Anterior cingulate cortex (tissue), 58 donors: ENCODE measurements at regions not wholly inside any gene's neighbourhood (a gene's known extent, or its start where the extent isn't known, plus 50 kb on each side); places are given as distances from the start of the nearest gene placed in this dataset.

Source experiments
- DNase-seq, 58 donors: peaks; one replicate each; lab custom pipeline; 2025; lab: John Stamatoyannopoulos, UW

DNA sequence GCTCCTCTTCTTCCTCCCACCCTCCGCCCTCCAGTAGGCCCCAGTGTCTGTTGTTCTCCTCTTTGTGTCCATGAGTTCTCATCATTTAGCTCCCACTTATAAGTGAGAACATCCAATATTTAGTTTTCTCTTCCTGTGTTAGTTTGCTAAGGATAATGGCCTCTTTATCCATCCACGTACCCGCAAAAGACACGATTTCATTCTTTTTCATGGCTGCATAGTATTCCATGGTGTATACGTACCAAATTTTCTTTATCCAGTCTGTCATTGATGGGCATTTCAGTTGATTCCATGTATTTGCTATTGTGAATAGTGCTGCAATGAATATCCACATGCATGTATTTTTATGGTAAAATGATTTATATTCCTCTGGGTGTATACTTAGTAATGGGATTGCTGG lies 82.2 kb downstream of the COPS8 start:
- no peak for DNase-seq

DNA sequence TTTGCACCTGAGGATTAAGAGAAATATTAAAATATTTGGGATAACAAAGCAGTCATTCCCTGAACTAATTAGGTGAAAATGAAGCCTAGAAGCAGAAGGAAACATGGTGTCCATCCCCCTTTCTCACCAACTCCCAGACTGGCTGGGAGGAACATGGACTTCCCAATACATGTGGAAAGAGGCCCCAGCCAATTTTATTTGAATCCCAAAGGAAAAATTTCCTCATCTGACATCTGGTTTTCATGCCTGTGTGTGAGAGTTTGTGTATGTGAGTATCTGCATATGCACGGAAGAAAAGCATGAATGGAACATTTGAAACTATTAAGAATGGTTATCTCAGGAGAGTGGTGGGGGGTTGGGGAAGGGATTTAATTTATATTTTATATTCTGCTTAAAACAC lies 84.3 kb downstream of the COPS8 start:
- no peak for DNase-seq

DNA sequence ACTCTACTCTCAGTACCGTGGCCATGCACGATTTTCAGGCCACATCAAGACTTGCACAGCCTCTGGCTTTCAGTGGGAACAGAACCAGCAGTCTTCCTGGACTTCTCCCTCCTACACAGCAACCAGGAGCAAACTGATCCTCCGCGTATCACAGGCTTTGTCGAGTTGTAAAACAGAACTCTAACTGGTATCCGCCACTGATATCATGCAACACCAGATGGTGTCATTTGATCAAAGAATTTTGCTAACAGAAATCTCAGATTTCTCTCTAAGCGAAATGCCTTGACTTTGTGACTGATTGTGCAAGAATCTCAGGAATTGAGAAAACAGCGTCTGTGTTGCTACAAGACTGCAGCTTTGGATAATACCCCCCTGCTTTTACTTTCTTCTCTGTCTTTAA lies 85.7 kb downstream of the COPS8 start:
- peak in 3 of 58 donors; percentile 4 to 40 (median 22) for DNase-seq

DNA sequence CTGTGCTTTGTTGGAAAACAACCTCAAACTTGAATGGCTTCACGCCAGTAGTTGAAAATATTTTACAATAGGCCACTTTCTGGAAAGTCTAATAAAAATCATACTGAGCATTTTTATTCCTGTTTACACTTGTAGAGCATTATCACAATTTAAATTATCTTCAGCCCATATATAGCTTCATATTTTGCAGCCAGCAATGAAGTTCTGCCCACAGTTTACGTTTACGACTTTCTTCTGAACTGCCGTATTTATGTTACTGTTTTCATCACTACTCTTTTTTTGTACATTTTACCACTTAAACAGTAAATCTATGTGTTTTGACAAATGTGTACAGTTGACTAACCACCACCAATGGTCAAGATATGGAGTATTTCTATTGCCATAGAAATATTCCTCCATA lies 86.2 kb downstream of the COPS8 start:
- DNase-seq, result no peak

DNA sequence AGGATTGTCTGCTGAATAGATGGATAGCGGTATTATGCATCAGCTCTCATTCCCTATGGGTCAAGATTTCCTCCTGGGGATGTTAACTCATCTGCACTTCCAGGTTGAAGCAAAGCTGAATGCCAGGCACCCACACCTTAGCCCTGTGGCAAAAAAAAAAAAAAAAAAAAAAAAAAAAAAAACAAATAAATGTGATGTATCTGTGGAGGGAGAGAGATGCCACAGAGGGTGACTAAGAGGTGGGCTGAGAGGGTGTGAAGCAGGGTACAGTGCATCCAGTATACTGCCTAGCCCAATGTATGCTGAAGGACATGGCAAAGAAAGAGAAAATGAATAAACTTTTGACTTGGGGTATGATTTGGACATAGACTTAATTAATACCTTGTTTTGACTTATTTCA lies 91.4 kb downstream of the COPS8 start:
- DNase-seq, result no peak

DNA sequence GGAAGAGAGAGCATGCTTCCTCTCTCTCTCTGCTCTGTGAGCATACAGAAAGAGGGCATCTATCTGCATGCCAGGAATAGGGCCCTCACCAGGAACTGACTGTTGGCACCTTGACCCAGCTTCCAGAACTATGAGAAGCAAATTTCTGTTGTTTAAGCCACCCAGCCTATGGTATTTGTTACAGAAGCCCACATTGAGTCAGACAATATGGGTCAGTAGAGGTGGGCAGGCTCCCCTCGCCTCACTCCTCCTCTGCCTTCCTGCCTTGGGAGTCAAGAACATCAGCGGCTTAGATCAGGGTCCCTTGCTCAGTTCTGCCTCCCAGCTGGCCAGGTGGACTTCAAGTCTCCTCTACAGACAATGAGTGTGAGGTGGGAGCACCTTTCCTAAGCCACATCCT lies 92.3 kb downstream of the COPS8 start:
- DNase-seq, result no peak

DNA sequence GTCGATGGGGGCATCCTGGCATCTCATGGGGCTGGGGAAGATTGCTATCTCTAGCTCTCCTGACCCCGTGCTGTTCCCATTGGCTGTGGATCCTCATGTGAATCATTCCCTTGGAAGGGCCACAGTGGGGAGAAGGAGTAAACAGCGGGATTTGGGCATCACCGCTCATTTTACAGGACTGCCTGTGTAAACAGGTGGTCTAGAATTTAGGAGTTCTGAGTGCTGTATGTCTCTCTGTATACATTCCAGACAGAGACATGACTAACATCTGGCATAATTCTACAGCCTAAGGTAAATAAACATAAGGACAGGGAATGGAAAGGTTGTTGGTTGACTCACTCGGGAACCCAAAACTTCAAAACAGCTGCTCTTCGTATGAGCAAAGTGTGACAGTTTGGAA lies 92.7 kb downstream of the COPS8 start:
- DNase-seq, result no peak

DNA sequence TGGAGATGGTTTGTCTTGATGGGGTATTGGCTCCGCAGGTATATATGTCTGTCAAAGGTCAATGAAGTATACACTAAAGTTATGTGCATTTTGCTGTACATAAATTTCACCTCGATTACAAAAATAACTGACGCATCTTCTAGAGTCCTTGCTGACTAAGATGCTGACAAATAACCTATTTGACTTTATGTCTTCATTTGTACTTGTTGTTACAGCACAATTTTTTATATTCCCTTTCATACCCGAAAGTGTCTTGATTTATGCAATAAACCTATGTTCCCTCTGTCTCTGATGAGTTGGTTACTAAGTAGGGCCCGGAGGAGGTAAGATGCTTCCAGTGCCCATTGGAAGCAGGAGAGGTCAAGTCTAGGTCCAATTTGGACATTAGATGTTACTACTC lies 93.5 kb downstream of the COPS8 start:
- no peak for DNase-seq

DNA sequence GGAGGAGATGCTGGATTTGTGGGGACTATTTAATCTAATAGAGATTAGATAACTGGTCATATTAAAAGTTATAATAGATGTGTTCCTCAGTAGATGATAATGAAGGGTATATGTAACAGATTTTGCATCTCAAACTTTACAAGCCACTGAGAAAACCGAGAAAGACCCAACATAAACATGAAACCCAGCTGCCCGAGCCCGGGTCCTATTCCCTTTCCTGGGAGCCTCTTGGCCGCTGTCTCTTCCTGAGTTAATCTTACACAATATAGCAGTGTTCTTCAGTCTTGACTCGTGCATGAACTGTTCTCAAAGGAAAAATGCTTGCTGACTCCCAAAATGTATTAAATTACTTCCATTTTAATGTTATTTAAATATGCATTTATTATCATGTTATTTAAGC lies 94.5 kb downstream of the COPS8 start:
- no peak for DNase-seq

DNA sequence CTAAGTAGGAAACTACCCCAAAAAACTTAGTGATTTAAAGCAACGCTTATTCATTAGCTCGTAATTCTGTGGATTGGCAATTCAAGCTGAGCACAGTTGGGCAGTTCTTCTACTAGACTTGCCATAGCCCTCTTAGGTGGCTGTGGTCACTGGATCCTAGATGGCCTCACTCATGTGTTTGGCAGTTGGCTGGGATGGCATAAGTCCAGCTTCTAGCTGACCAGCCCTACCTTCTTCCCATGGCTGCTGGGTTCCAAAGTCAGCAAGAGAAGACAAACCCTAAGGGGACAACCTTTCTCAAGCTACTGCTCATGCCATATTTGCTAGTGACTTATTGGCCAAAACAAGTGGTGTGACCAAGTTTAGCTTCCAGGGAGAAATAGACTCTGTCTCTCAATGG lies 95.3 kb downstream of the COPS8 start:
- DNase-seq, result no peak

DNA sequence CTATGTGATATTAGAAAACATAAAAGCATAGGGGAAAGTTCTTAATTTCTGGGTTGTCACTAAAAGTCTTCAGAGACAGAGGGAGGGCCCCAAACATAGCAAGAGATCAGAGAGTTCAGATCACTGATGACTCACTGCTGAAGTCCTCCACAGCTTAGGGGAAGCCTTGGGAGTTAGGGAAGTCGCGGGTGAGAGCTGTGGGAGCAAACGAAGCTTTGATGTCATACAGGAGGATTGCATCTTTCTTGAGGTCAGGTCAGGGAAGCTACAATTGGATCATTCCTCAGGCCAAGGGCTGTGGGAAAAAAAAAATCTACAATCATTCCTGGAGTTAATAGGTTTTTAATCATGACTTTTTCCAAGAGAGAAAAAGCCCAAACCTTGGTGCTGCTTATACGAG lies 96.2 kb downstream of the COPS8 start:
- no peak for DNase-seq

DNA sequence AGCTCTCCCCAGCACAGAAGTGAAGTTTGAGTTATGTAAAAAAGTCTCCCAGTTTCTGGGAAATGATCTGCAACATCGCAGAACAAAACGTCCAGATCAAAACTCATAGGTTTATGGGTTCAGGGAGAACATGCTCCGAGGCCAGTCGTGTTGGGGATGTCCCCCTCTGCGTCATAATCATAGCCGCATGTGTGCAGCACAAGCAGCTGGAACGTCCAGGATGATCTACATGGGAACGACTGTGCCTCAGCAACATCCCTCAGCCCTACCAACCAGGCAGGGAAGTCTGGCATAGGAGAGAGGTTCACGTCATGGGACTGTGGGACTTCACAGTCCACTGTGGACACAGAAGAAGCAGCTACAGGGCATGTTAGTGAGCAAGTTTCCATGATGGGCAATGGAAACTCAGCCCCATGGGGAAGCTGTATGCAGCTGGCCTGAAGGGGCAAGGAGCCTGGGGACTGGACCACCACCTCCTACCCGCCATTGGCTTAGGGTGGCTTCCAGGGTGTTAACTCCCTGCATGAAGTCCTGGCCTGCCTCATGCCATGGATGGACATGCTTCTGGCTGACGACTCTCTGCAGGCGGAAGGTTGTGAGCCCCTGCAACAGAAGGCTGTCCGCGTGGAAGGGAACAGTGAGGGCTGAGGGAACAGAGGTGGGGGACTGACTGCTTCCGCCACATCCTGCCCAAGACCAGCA lies 96.9 kb downstream of the COPS8 start:
- no peak for DNase-seq

DNA sequence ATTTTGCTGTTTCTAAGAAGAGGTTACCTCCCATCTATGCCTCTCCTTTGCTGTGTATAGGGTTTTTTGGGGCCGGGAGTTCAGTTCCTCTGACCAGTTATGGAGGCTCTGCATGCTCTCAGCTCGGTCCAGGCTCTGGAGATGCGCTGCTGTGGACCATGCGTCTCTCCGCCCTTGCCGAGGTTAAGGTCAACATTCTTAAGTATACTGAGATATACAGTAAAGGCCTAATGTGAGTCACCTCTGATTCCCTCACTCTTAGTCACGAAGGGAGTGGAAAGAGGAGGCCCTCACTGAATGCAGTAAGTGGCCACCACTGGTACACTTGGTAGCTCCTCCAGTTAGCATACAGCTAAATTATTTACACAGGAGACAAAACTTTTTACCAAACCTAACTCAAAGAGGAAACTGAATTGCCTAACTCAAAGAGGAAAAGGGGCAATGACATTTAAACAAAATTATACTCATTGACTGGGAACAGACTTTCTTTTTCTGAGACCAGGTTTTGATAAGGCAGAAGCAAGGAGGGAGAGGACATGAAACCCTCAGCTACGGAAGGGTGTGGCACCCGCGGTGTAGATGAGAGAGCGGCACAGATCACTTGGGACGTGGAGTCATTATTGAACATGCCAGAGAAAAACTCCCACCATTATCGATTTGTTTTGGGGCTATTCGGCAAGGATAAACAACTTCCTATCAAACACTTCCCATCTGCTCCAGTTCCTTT lies 98.7 kb downstream of the COPS8 start:
- no peak for DNase-seq

DNA sequence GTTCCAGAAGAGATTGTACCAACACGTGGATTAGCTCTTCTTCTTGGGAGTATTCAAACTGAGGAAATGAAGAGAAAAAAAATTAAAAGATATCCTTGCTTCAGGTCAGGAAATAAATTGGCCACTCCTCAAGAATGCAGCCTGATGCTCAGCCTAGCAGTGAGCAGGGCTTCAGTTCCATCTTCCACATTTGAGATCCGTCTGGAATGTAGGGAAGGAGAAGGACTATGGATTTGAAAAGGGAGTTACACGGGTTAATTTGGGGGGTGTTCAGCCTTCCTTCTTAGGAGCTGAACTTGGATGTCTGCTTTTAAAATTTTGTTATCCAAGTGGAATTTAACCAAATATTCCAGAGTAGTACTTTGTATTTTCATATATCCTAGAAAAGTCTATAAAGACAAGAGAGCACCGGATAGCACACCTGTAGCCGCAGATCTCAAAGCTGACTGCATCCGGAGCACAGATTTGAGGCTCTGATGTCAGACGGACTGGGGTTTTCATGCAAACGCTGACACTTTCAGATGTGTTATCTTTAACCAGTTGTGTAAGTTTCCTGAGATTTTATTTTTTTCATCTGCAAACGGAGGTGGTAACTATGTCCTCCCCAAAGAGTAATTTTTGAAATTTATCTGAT lies 99.3 kb downstream of the COPS8 start:
- DNase-seq, result no peak

DNA sequence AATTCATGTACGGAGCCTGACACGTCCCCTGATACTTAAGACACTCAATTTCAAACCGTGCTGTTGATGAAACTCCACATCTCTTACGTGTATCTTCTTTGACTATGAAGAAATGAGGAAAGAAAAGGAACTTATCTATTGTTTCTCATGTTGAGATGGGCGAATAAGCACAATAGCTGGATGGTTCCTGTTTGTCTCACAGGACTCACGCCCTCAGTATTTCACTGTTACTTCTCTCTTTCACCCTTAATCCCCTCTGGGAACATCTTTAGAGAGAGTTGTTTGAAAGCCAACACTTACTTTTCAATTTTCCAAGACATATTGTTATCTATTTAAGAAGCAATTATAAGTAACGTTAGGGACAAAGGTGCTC lies 99.8 kb downstream of the COPS8 start:
- no peak for DNase-seq

DNA sequence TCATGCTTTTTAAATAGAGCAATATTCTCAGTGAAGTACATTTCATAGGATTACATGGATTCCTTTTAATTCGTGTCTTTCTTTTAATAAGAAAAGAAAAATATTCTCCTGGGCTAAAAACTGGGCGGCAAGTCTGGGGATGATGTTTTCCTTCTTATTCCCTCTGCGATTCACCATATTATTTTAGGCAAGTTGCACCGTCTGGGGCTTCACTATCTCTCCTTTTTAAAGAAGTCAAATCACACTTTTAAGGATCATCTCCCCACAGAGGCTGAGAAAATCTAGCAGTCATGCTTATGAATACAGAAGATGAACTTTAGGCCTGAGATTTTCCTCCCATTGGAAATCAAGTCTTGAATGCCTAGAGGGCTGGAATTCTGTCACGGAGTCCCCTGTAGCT lies 104.1 kb downstream of the COPS8 start:
- no peak for DNase-seq

DNA sequence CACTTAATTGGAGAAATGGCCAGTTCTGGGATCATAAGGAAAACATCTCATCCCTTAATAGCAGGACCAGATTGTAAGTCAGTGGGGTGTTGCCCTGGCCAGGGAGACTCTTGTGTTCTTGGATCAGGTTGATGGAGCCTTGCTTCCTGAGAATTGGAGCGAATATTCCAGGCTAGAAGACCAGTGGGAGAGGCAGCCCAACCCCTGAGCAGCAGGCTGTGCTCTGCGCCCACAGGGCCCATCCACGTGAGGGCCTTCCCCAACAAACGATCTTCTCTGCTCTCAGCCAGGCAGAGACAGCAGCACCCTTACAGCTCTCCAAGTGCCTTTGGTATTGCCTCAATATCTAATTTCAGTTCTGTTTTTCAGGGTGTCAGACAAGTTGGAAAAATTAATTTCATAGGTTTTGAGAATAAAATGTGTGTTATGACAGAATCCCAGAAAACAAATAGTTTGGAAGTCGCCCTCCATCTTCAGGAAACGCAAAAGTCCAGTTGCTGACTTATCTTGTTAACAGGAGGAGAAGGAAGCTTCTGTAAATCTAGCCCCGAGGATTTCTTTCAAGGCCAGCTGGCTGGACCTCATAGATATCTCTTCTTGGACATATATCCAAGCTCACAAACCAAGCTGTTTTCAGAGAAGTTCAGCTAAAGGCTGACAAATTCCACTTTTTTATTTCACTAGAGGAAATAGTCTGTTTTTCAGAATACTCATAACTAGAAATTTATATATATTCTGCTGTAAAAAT lies 105.5 kb downstream of the COPS8 start:
- no peak for DNase-seq

DNA sequence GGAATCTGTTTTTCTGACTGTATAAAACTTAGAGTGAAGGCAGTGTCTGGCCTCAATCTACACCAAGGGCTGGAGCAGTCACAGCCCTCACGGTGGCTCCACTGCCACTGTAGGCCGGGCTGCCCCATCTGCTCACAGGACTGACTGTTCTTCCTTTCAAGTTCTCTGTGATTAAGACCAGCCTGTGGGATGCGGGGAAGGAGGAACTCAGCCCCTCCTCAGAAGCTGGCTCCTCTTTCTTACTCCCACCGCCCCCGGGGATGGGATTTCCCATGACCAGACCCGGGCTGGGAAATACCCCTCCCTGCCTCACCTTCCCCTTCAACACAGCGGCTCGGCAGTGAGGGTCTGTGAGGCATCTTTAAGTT lies 106.0 kb downstream of the COPS8 start:
- DNase-seq, result no peak

DNA sequence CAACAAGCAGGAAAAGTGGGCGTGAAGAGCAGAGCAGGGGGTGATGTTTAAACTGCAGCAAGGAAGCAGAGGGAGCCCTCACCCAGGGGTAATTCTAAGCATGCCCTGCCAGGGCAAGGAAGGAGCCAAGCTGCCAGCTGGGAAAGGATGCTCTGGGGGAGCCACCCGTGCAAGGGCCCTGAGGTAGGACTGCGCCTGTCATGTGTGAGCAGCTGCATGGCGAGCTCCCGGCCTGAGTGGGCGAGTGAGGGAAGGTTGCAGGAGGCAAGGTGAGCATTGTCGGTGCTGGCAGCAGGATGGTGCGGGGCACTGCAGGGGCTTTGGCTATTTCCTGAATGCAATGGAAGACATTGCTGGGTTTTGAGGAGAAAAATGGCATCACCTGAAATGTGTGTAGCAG lies 107.2 kb downstream of the COPS8 start:
- no peak for DNase-seq

DNA sequence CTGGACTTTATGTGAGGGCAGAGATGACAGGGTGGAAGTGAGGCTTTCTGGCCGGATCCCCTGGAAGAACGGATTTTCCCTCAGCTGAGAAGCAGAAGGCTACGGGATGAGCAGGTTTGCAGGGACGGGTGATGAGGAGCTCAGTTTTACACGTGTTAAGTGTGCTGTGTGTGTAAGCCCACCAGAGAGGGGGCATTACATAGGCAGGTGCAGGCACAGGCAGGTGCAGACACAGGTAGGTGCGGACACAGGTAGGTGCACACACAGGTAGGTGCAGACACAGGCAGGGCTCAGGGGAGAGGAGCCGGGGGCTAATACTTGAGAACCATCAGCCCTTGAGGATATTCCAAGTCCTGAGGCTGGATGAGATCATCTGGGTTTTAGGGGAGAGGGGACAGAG lies 107.7 kb downstream of the COPS8 start:
- no peak for DNase-seq

DNA sequence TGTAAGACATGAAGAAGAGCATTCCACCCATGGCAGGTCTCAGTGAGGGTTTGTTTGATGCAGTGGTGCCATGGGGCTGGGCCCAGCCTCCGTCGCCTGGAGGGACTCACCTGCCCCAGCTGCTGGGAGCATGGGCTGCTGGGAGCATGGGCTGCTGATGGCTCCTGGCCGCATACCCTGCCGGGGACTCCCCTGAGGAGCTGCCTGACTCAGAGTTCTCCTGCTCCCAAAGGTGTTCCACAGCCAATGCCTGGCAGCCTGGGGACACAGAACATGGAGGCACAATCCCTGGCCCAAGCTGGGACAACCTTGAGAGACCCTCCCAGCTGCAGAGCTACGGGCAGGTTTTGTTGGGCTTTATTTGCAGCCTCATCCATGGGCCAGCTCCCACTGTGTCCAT lies 108.4 kb downstream of the COPS8 start:
- DNase-seq, result no peak
